ENCODE measurements at regions not wholly inside any gene's neighbourhood (a gene's known extent, or its start where the extent isn't known, plus 50 kb on each side); places are given as distances from the start of the nearest gene placed in this dataset.

- TF ChIP-seq CTCF (IDR thresholded peaks at IDR 0.05): no peak
- no peak for TF ChIP-seq EZH2 (IDR thresholded peaks at IDR 0.05; ENCODE audit: borderline replicate concordance, insufficient read depth, low read depth, low read length, poor library complexity, severe bottlenecking)
Measured at GRCh38 chr9:12457237-12457636, 235.9 kb upstream of the TYRP1 start.

Data from B cell (primary cell).